ENCODE measurements at regions not wholly inside any gene's neighbourhood (a gene's known extent, or its start where the extent isn't known, plus 50 kb on each side); places are given as distances from the start of the nearest gene placed in this dataset.

DNA sequence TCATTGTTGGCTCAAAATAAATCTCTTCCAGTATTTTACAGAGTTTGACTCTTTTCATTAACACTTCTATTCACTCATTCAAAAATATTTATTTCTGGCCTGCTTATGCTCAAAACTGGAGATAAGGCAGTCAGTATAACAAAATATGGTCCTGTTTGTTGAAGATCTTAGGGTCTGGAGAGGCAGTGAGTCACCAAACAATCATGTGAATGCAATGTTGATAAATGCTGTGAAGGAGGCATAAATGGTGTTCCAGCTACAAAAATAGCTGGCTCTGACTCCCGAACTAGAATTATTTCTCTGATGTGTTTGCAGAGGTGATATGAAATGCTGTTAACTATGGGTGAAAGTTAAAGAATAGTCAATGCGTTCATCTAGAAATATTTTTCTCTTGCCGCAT lies 390.6 kb downstream of the AASDHPPT start:
- TF ChIP-seq, protein P1, sequence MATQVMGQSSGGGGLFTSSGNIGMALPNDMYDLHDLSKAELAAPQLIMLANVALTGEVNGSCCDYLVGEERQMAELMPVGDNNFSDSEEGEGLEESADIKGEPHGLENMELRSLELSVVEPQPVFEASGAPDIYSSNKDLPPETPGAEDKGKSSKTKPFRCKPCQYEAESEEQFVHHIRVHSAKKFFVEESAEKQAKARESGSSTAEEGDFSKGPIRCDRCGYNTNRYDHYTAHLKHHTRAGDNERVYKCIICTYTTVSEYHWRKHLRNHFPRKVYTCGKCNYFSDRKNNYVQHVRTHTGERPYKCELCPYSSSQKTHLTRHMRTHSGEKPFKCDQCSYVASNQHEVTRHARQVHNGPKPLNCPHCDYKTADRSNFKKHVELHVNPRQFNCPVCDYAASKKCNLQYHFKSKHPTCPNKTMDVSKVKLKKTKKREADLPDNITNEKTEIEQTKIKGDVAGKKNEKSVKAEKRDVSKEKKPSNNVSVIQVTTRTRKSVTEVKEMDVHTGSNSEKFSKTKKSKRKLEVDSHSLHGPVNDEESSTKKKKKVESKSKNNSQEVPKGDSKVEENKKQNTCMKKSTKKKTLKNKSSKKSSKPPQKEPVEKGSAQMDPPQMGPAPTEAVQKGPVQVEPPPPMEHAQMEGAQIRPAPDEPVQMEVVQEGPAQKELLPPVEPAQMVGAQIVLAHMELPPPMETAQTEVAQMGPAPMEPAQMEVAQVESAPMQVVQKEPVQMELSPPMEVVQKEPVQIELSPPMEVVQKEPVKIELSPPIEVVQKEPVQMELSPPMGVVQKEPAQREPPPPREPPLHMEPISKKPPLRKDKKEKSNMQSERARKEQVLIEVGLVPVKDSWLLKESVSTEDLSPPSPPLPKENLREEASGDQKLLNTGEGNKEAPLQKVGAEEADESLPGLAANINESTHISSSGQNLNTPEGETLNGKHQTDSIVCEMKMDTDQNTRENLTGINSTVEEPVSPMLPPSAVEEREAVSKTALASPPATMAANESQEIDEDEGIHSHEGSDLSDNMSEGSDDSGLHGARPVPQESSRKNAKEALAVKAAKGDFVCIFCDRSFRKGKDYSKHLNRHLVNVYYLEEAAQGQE (IDR thresholded peaks at IDR 0.05; ENCODE audit: low read depth): no peak
- TF ChIP-seq, protein P2, sequence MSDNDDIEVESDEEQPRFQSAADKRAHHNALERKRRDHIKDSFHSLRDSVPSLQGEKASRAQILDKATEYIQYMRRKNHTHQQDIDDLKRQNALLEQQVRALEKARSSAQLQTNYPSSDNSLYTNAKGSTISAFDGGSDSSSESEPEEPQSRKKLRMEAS (IDR thresholded peaks at IDR 0.05): no peak
- no peak for TF ChIP-seq RAD21 (IDR thresholded peaks at IDR 0.05; ENCODE audit: low read depth)
- TF ChIP-seq, protein P3, sequence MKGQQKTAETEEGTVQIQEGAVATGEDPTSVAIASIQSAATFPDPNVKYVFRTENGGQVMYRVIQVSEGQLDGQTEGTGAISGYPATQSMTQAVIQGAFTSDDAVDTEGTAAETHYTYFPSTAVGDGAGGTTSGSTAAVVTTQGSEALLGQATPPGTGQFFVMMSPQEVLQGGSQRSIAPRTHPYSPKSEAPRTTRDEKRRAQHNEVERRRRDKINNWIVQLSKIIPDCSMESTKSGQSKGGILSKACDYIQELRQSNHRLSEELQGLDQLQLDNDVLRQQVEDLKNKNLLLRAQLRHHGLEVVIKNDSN (IDR thresholded peaks at IDR 0.05): no peak

Measured in Ishikawa (cell line).